ENCODE measurements at regions not wholly inside any gene's neighbourhood (a gene's known extent, or its start where the extent isn't known, plus 50 kb on each side); places are given as distances from the start of the nearest gene placed in this dataset.
"Not testable (repeated sequence)": the region's sequence is repeated elsewhere in the genome, so short reads cannot be mapped to it uniquely, and the experiment has no call there.

DNA sequence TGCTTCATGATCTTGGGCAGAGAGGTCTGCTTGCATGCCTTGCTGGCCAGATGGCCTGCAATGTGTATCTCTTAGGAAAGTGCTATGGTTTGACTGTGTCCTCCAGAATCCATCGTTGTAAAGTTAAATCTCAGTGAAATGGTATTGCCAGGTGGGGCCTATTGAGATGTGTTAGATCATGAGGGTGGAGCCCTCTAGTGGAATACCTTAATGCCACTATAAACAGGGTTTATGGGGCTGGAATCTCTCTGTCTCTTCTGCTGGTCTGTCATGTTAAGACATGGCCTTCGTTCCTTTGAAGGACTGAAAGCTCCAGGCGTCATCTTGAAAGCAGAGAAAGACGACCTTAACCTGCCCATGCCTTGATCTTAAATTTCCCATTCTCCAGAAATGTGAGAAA, 411.1 kb downstream of the RPIA start:
- CTCF ChIA-PET; DNase-seq (ENCODE audit: low read depth, low spot score); H3K4me3 ChIP-seq (ENCODE audit: low read depth, low read length); POLR2A ChIA-PET: not testable (repeated sequence)

DNA sequence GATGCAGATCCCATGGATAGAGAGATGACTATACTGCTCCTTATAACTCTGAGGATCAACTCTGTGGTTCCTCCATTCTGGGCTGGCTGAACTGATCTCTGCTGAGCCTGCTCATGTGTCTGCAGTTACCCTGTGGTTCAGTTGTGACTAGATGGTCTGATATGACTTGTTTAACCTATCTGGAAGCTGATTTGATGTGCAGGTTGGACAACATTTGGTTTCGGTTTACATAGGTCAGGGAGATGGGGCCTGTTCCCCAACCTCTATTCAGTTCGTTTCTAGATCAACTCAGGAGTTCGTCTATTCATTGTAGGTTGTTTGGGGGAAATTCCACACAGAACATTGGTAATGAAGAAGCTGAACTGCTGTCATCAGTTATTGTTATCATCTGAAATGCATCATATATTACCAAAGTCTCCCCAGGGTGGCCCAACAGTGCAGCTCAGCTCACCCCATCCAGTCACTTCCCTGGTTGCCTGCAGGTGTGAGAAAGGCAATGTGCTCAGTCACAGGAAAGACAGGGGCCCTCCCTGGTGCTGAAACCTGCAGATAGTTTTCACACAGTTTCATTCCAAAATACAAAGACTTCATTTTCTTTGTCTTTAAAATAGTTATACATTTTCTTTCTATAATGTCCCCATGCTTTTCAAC, 415.0 kb downstream of the RPIA start:
- POLR2A ChIA-PET; H3K4me3 ChIP-seq (ENCODE audit: low read depth, low read length); CTCF ChIA-PET; DNase-seq (ENCODE audit: low read depth, low spot score): not testable (repeated sequence)

DNA sequence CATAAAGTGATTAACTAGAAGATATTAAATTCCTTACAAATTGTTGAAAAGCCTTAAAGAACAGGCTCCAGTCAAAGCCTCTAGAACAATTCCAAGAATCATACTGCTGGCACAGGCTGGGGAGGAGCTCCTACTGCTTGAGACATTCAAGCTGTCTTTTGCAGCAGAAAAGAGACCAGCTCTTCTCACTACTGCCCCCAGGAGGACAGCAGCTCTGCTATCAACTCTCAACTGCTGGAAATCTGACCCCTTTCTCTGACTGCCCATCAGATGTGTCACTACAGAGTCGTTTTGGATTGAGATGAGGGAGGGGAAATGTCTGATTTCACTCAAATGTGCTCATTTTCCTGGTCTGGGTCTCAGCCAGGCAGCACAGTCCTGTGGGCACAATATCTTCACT, 421.0 kb downstream of the RPIA start:
- H3K4me3 ChIP-seq (ENCODE audit: low read depth, low read length); POLR2A ChIA-PET; CTCF ChIA-PET; DNase-seq (ENCODE audit: low read depth, low spot score): not testable (repeated sequence)

DNA sequence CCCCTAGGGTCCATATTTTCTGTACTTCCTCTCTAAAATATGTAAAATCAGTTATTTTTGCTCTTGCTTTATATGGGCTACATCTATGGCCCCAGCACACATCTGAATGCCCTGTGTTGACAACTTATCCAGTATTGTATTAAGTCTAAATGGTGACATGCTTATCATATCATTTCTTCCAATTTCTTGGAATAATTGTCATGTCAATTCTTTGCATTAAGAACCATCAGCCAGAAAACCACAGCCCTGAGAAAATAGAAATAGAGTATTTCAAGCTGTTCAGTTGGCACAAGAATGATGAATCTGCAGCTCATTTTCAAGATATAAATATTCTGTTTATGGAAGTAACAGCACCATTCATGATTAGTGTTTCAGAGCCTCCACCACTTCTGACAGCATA, 421.8 kb downstream of the RPIA start:
- CTCF ChIA-PET; POLR2A ChIA-PET; DNase-seq (ENCODE audit: low read depth, low spot score); H3K4me3 ChIP-seq (ENCODE audit: low read depth, low read length): not testable (repeated sequence)

DNA sequence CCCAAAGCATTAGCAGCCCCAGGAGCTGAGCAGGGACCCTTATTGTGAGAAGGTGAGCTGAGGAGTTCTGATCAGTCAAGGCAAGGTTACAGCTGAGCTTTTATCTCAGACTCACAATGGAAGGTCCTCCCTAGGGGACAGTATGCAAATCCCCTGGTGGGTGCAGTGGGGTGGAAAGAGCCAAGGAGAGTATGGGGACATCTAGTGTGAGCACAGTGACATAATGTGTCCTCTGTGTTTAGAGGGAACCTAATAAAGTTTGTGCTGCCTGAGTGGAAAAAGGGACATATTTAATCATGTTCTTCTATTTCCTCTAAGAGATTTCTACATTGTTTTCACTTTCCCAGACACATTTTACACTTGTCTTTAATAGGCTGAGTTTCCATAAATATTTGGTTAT, 438.0 kb downstream of the RPIA start:
- DNase-seq (ENCODE audit: low read depth, low spot score); H3K4me3 ChIP-seq (ENCODE audit: low read depth, low read length); CTCF ChIA-PET; POLR2A ChIA-PET: not testable (repeated sequence)

DNA sequence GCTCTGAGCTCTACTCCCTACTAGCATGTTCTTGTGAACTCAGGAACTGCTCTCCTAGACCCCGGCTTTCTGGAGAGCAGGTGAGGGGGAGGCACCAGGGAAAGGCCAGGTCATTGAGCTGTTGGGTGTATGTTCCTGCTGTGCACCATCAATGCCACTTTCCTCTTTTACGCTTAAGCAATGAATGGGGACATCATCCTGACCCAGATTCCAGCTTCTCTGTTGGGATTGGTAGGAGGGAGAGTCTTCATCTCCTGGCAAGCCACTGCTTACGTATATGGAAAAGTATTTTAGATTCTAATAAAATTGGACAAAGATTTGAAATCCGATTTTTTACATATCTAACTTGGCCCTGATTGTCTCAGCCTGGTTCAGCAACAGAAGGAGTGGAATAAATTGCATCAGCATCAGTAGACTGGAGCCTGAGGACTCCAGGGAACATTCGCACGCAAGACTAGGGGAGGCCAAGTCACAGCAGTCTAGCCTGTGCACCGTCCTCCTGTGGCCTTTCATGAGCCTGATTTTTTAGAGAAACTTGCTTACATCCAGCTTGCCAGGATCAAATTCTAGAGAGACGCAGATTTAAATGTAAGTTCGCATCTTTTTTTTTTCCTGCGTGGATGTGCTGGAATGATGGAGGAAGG, 439.3 kb downstream of the RPIA start:
- POLR2A ChIA-PET; CTCF ChIA-PET; DNase-seq (ENCODE audit: low read depth, low spot score); H3K4me3 ChIP-seq (ENCODE audit: low read depth, low read length): not testable (repeated sequence)

DNA sequence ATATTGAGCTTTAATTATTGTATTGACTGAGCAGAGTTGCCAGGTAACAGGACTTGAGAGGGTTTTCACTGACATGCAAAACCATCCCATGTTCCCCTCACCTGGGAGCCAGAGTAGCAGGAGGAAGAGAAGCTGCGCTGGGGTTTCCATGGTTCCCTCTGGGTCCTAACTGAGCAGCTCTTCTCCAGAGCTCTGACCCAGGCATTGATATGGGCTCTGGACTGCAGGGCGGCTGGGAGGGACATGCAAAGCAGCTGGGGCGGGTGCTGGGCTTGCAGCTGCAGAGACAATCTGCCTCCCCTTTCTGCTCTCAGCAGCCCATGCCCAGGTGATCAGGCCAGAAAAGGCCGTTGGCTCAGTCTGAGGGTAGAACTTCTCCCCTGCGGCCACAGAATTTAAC, 451.5 kb downstream of the RPIA start:
- CTCF ChIA-PET; DNase-seq (ENCODE audit: low read depth, low spot score); H3K4me3 ChIP-seq (ENCODE audit: low read depth, low read length); POLR2A ChIA-PET: not testable (repeated sequence)

DNA sequence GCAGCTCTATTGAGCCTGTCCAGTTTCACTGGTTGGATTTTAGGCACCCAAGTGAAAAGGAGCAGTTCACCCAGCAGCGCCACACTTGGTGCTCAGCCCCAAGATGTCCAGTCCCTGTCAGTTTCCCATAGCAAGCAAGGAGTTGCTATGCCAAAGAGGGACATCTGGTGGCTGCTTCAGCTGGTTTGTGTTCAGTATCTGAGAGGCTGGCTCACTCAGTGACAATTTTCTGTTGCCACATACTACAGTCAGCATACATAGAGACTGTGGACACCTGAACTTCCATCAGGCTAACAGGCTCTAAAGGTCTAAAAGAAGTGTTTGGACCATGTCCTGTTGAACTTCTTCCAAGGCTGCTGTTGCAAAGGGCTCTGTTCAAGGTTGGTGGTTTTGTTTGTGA, 453.9 kb downstream of the RPIA start:
- H3K4me3 ChIP-seq (ENCODE audit: low read depth, low read length); POLR2A ChIA-PET; CTCF ChIA-PET; DNase-seq (ENCODE audit: low read depth, low spot score): not testable (repeated sequence)

DNA sequence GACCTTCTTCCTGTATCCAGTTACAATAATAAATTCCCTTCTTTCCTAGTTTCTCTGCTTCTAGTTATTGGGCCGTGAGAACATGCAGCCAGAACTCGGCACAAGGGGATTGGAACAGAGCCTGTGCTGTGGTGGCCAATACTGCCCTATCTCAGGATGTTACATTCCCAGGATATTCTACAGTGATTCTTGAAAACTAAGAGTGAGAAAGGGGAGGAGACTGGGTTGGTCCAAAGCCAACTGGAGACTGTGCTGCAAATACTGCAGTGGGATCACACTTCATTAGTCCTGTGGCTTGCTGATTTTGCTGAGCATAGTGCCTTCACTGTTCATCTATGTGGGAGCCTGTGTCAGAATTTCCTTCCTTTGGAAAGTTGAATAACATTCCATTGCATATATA, 456.8 kb downstream of the RPIA start:
- H3K4me3 ChIP-seq (ENCODE audit: low read depth, low read length); POLR2A ChIA-PET; CTCF ChIA-PET; DNase-seq (ENCODE audit: low read depth, low spot score): not testable (repeated sequence)

DNA sequence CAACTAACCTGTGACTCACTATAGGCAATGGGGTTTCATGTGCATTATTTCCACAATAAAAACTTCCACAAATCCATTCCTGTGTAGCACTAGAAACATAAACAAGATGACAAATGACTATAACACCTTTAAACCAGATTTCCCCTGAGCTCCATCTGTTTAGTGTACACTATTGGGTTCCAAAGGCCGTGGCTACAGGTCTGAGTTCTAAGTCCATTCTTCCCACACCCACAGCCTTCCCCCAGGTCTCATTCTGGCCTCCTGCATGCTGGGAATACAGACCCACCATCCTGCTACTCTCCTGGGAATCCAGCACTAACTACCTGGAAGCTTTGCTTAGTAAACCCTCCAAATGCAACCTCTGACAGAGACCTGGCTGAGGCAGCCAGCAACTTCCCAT, 460.2 kb downstream of the RPIA start:
- POLR2A ChIA-PET, result not testable (repeated sequence)

DNA sequence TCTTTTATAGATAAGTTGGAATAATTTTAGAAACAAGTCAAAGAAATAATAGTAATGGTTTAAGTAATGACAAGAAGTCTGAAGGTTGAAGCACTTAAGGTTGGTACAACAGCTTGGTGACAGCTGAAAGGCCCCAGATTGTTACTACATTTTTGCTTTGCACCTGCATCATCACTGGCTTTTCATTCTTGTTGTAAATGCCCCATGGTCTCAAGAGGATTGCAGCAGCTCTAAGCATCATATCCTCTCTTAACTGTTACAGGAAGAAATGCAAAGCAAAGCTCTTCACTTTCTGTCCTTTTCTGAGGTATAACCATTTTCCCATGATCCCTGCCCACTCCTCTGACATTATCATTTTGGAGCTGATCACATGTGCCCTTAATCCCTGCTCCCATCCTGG, 461.0 kb downstream of the RPIA start:
- DNase-seq (ENCODE audit: low read depth, low spot score); H3K4me3 ChIP-seq (ENCODE audit: low read depth, low read length); POLR2A ChIA-PET: not testable (repeated sequence)
- CTCF ChIA-PET, result interaction anchor here (1.3 kb wide), 1 partner anchor 272 kb away, joined by 7 read pairs; no protein-coding TSS in a partner anchor

More for the DNA sequence above, 460.2 kb downstream of the RPIA start:
- H3K4me3 ChIP-seq (ENCODE audit: low read depth, low read length); CTCF ChIA-PET; DNase-seq (ENCODE audit: low read depth, low spot score): not testable (repeated sequence)

DNA sequence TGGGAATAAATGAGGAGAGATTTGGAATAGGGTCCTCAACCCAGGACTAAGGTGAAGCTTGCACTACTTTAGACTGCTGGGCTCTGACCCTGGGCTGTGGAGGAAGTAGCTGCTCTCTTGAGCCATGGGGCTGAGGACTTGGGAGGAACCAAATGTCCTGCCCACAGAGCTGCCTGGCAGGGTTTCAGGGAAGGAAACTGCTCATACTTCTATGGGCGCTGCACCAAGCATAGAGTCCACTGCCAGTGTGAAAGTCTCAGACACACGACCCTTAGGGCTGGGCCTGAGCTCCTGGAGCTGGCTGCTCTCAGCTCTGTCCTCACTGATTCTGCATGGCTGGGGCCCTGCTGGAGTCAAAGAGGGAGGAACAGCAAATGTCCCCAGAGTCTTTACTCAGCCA, 461.7 kb downstream of the RPIA start:
- POLR2A ChIA-PET; H3K4me3 ChIP-seq (ENCODE audit: low read depth, low read length); DNase-seq (ENCODE audit: low read depth, low spot score): not testable (repeated sequence)
- CTCF ChIA-PET, result interaction anchor here (1.3 kb wide), 1 partner anchor 273 kb away, joined by 7 read pairs; no protein-coding TSS in a partner anchor

DNA sequence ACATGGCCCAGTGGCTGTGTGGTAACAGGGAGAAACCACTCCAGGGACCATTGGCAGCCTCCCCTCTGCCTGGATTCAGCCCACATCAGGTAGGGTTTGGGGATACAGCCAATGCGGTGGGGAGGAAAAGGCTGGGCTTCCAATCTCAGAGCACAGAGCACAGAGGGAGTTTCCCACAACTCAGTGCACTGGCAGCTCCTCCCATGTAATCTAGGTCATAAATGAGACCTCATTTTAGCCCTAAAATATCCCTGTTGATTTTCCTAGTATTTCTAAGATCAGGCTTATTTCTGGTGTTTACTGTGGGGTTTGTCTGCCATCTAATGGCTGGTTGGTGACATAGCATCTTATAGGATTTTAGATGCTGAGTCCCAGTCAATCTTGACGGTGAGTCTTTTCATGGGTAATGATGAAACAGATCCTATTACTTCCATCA, 462.8 kb downstream of the RPIA start:
- H3K4me3 ChIP-seq (ENCODE audit: low read depth, low read length); DNase-seq (ENCODE audit: low read depth, low spot score); CTCF ChIA-PET; POLR2A ChIA-PET: not testable (repeated sequence)

DNA sequence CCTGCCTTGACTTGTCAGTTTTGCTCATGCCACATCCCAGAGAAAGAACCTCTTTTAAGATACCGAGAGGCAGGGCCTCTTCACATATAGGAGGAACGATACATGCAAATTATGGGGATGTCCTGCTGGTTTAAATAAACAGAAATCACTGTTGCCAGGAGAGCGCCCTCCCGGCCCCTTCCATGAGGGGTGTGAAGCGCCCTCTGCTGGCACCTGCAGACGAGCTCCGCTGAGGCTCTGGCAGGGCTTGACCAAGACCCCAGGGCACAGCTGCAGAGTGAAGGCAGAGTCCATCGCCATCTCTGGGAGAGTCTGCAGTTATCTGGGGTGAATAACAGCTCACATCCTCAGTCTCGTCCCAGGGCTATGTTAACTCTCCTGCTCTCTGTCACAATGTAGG, 468.8 kb downstream of the RPIA start:
- CTCF ChIA-PET; DNase-seq (ENCODE audit: low read depth, low spot score); H3K4me3 ChIP-seq (ENCODE audit: low read depth, low read length); POLR2A ChIA-PET: not testable (repeated sequence)

DNA sequence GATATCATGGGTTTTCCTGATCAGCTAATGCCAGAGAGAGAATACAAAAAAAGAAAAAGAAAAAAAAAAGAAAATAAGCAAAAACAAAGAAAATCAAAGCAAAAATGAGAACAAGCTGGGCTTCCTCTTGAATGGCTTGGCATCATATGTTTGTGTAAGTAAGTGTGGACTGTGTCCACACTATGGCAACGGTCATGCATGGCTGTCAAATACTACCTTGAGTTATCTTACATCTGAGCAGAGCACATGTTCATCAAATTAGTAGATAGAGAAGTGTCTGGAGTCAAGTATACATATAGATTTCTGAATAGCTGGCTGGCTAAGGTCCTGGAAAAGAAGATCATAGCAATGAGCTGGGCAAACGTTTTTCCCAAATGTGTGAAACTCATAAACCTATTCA, 470.2 kb downstream of the RPIA start:
- CTCF ChIA-PET; POLR2A ChIA-PET; H3K4me3 ChIP-seq (ENCODE audit: low read depth, low read length); DNase-seq (ENCODE audit: low read depth, low spot score): not testable (repeated sequence)

DNA sequence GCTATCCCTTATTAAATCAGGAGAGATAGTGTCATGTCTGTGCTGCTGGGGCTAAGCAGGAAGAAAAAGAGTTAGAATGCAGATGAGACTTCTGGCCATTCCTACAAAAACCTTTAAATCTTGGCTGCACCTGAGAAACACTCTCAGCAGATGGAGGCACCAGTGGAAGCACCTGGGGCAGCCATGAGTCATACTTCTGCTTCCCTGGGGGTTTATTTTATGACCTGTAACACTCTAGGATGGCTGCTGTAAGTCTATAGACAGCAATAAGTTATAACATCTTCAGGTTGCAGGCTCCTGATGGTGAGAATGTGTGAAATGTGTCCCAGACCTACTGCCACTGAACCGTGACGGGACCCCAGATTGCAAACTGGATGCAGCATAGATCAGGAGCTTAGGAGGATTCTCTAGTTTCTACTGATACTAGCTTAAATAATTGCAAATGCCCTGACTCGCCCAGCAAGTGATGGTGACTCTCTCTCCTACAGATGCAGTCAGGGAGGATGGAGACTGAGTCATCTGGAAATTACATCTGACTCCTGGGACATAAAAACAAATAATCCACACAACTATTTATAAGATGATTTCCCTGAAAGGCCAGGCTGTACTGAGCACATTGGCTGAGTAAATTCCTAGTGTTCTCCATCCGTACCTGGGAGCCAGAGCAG, 479.2 kb downstream of the RPIA start:
- CTCF ChIA-PET; DNase-seq (ENCODE audit: low read depth, low spot score); H3K4me3 ChIP-seq (ENCODE audit: low read depth, low read length); POLR2A ChIA-PET: not testable (repeated sequence)

DNA sequence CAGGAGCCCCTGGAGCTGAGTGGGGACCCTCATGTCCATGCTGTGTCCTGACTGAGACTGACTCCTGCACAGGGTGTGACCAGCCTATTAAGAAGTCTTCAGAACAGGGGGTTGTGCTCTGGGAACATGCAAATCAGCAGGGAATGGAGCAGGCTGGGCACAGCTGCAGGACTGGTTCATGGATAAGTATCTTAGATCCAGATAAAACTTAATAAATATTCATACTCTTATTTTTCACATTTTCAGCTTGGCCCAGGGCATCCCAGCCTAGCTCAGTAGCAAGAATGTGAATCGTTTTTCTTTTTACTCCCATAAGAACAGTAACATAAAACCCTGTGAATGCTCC, 479.7 kb downstream of the RPIA start:
- DNase-seq (ENCODE audit: low read depth, low spot score); CTCF ChIA-PET; H3K4me3 ChIP-seq (ENCODE audit: low read depth, low read length); POLR2A ChIA-PET: not testable (repeated sequence)

DNA sequence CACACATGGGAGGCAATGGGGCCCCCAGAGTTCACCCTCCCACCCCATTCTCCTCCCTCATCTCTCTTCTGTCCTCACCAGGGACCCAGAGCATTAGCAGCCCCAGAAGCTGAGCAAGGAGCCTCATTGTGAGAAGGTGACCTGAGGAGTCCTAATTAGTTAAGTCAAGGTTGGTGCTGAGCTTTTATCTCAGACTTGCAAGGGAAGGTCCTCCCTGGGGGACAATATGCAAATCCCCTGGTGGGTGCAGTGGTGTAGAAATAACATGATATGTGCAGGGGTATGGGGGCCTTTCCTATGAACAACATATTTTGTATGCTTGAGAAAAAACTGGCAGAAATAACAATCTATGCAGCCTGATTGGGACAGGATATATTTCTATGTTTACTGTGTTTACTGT, 485.5 kb downstream of the RPIA start:
- DNase-seq (ENCODE audit: low read depth, low spot score); POLR2A ChIA-PET; CTCF ChIA-PET; H3K4me3 ChIP-seq (ENCODE audit: low read depth, low read length): not testable (repeated sequence)

Measured in AG04449 (cell line).